ENCODE measurements at regions not wholly inside any gene's neighbourhood (a gene's known extent, or its start where the extent isn't known, plus 50 kb on each side); places are given as distances from the start of the nearest gene placed in this dataset.

DNA sequence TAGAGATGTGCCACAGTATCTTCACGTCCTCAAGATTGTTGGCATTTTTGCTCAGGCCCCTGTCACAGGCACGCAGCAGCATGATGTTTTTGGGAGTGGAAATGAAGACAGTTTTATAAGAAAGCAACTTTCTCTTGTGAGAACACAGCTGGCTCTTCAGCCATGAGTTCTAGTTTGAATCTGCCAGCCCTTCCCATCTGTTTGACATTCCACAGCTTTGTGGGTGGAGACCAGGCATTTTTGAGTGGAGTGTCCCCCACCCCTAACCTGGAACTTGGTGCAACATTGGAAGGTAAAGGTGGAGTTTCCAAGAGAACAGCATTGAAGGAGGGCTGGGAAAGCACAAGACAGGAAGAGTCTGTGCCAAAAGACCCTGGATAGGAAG is 253.1 kb upstream of the IGFBP3 start:
- Histone ChIP-seq H3K4me3 (ENCODE audit: low read depth, low read length) (no peak overlapping the region), H3K36me3 (replicated peaks) (no peaks in the 10 kb centered on the region), H3K27ac (no peak overlapping the region), H3K27me3 (replicated peaks) (no peaks in the 10 kb centered on the region)
- no peak for DNase-seq
- TF ChIP-seq, protein P1, sequence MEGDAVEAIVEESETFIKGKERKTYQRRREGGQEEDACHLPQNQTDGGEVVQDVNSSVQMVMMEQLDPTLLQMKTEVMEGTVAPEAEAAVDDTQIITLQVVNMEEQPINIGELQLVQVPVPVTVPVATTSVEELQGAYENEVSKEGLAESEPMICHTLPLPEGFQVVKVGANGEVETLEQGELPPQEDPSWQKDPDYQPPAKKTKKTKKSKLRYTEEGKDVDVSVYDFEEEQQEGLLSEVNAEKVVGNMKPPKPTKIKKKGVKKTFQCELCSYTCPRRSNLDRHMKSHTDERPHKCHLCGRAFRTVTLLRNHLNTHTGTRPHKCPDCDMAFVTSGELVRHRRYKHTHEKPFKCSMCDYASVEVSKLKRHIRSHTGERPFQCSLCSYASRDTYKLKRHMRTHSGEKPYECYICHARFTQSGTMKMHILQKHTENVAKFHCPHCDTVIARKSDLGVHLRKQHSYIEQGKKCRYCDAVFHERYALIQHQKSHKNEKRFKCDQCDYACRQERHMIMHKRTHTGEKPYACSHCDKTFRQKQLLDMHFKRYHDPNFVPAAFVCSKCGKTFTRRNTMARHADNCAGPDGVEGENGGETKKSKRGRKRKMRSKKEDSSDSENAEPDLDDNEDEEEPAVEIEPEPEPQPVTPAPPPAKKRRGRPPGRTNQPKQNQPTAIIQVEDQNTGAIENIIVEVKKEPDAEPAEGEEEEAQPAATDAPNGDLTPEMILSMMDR (IDR thresholded peaks at IDR 0.05; ENCODE audit: low read depth, low read length, missing control alignments), result no peak
- in situ Hi-C loops (cut with HindIII; ENCODE audit: low pct_ligation_motif_present, low sequenced_read_pairs), result no loop called here

- DNase-seq, result no peak
- TF ChIP-seq, protein P1 (IDR thresholded peaks at IDR 0.05; ENCODE audit: low read depth, low read length, missing control alignments), result no peak
- Histone ChIP-seq H3K36me3 (replicated peaks) (no peaks in the 10 kb centered on the region), H3K4me3 (ENCODE audit: low read depth, low read length) (no peak overlapping the region), H3K27me3 (replicated peaks) (no peaks in the 10 kb centered on the region), H3K27ac (no peak overlapping the region)
- in situ Hi-C loops (cut with HindIII; ENCODE audit: low pct_ligation_motif_present, low sequenced_read_pairs), result no loop called here
These were observed 252.6 kb upstream of the IGFBP3 start for GRCh38 chr7:46173476-46174195.

GRCh38 chr7:46170792-46171191 is 249.7 kb upstream of the IGFBP3 start:
- Histone ChIP-seq H3K4me3 (ENCODE audit: low read depth, low read length) (no peak overlapping the region), H3K27ac (no peak overlapping the region), H3K36me3 (replicated peaks) (no peaks in the 10 kb centered on the region), H3K27me3 (replicated peaks) (no peaks in the 10 kb centered on the region)
- TF ChIP-seq, protein P1 (IDR thresholded peaks at IDR 0.05; ENCODE audit: low read depth, low read length, missing control alignments), result no peak
- DNase-seq, result no peak
- in situ Hi-C loops (cut with HindIII; ENCODE audit: low pct_ligation_motif_present, low sequenced_read_pairs), result no loop called here

DNA sequence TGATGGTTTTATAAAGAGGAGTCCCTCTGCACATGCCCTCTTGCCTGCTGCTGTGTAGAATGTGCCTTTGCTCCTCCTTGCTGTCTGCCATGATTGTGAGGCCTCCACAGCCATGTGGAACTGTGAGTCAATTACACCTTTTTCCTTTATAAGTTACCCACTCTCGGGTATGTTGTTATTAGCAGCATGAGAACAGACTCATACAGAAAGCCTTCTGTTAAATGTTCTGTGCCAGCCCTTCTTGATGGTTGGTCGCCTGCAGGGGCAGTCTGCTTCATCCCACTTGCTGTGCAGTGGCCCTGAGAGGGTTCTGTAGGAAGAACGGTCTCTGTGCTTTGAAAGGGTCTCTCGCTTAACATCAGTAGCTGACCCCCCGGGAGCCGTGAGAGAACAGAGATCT is 248.9 kb upstream of the IGFBP3 start:
- H3K4me3 ChIP-seq (ENCODE audit: low read depth, low read length), result no peak overlapping the region
- no peak overlapping the region for H3K27ac ChIP-seq
- H3K27me3 ChIP-seq (replicated peaks), result no peaks in the 10 kb centered on the region
- TF ChIP-seq, protein P1 (IDR thresholded peaks at IDR 0.05; ENCODE audit: low read depth, low read length, missing control alignments), result no peak
- no peak for DNase-seq
- in situ Hi-C loops (cut with HindIII; ENCODE audit: low pct_ligation_motif_present, low sequenced_read_pairs), result no loop called here
- no peaks in the 10 kb centered on the region for H3K36me3 ChIP-seq (replicated peaks)

GRCh38 chr7:46169384-46169755 is 248.3 kb upstream of the IGFBP3 start:
- in situ Hi-C loops (cut with HindIII; ENCODE audit: low pct_ligation_motif_present, low sequenced_read_pairs), result no loop called here
- no peak for DNase-seq
- H3K27ac ChIP-seq, result no peak overlapping the region
- no peaks in the 10 kb centered on the region for H3K36me3 ChIP-seq (replicated peaks)
- no peaks in the 10 kb centered on the region for H3K27me3 ChIP-seq (replicated peaks)
- TF ChIP-seq, protein P1 (IDR thresholded peaks at IDR 0.05; ENCODE audit: low read depth, low read length, missing control alignments), result no peak
- no peak overlapping the region for H3K4me3 ChIP-seq (ENCODE audit: low read depth, low read length)

Measured in brain microvascular endothelial cell (primary cell).